ENCODE measurements at regions not wholly inside any gene's neighbourhood (a gene's known extent, or its start where the extent isn't known, plus 50 kb on each side); places are given as distances from the start of the nearest gene placed in this dataset.
A peak's percentile ranks its signal among the peaks of the same experiment; 100 is the strongest.

- TF ChIP-seq POLR2AphosphoS5 (IDR thresholded peaks at IDR 0.05; ENCODE audit: low read depth, low read length): no peak
- TF ChIP-seq, protein P1, sequence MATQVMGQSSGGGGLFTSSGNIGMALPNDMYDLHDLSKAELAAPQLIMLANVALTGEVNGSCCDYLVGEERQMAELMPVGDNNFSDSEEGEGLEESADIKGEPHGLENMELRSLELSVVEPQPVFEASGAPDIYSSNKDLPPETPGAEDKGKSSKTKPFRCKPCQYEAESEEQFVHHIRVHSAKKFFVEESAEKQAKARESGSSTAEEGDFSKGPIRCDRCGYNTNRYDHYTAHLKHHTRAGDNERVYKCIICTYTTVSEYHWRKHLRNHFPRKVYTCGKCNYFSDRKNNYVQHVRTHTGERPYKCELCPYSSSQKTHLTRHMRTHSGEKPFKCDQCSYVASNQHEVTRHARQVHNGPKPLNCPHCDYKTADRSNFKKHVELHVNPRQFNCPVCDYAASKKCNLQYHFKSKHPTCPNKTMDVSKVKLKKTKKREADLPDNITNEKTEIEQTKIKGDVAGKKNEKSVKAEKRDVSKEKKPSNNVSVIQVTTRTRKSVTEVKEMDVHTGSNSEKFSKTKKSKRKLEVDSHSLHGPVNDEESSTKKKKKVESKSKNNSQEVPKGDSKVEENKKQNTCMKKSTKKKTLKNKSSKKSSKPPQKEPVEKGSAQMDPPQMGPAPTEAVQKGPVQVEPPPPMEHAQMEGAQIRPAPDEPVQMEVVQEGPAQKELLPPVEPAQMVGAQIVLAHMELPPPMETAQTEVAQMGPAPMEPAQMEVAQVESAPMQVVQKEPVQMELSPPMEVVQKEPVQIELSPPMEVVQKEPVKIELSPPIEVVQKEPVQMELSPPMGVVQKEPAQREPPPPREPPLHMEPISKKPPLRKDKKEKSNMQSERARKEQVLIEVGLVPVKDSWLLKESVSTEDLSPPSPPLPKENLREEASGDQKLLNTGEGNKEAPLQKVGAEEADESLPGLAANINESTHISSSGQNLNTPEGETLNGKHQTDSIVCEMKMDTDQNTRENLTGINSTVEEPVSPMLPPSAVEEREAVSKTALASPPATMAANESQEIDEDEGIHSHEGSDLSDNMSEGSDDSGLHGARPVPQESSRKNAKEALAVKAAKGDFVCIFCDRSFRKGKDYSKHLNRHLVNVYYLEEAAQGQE (IDR thresholded peaks at IDR 0.05; ENCODE audit: insufficient read depth in 1 of 2, low read depth in 2 of 2, low read length in 1 of 2): no peak
- TF ChIP-seq, protein P2, sequence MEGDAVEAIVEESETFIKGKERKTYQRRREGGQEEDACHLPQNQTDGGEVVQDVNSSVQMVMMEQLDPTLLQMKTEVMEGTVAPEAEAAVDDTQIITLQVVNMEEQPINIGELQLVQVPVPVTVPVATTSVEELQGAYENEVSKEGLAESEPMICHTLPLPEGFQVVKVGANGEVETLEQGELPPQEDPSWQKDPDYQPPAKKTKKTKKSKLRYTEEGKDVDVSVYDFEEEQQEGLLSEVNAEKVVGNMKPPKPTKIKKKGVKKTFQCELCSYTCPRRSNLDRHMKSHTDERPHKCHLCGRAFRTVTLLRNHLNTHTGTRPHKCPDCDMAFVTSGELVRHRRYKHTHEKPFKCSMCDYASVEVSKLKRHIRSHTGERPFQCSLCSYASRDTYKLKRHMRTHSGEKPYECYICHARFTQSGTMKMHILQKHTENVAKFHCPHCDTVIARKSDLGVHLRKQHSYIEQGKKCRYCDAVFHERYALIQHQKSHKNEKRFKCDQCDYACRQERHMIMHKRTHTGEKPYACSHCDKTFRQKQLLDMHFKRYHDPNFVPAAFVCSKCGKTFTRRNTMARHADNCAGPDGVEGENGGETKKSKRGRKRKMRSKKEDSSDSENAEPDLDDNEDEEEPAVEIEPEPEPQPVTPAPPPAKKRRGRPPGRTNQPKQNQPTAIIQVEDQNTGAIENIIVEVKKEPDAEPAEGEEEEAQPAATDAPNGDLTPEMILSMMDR (IDR thresholded peaks at IDR 0.05): no peak
- no peak for ATAC-seq
- H3K4me1 ChIP-seq (ENCODE audit: control insufficient read depth, insufficient read depth, low read length): peaks cover 25% of the 10 kb centered on the region
- H3K4me3 ChIP-seq (ENCODE audit: low read depth in 2 of 2, low read length in 2 of 2): no peak overlapping the region
- no peaks in the 10 kb centered on the region for H3K36me3 ChIP-seq (ENCODE audit: control insufficient read depth, insufficient read depth, low read length)
- BruUV-seq (replicated peaks): no TSS peak
- peak overlapping the region; percentile 80 for H3K27ac ChIP-seq (ENCODE audit: low read length)
- CTCF ChIA-PET: no interaction called here
- no peaks in the 10 kb centered on the region for H3K27me3 ChIP-seq (ENCODE audit: control insufficient read depth, insufficient read depth, low read length)
- H3K9me3 ChIP-seq (ENCODE audit: control insufficient read depth, insufficient read depth, low read depth, low read length): peaks cover 16% of the 10 kb centered on the region; the same call in 1 of the 2 replicates
- intact Hi-C loops (cut with micrococcal nuclease; ENCODE audit: unreplicated experiment) (no loop called here), in situ Hi-C loops (cut with HindIII; ENCODE audit: low pct_unique_long_range_greater_than_20kb, low sequenced_read_pairs) (no loop called here)
- no peak for DNase-seq (ENCODE audit: low read depth, low spot score)
- POLR2A ChIA-PET: no interaction called here
Measured at GRCh38 chr7:32673275-32673983, 178.1 kb downstream of the AVL9 start.

DNA sequence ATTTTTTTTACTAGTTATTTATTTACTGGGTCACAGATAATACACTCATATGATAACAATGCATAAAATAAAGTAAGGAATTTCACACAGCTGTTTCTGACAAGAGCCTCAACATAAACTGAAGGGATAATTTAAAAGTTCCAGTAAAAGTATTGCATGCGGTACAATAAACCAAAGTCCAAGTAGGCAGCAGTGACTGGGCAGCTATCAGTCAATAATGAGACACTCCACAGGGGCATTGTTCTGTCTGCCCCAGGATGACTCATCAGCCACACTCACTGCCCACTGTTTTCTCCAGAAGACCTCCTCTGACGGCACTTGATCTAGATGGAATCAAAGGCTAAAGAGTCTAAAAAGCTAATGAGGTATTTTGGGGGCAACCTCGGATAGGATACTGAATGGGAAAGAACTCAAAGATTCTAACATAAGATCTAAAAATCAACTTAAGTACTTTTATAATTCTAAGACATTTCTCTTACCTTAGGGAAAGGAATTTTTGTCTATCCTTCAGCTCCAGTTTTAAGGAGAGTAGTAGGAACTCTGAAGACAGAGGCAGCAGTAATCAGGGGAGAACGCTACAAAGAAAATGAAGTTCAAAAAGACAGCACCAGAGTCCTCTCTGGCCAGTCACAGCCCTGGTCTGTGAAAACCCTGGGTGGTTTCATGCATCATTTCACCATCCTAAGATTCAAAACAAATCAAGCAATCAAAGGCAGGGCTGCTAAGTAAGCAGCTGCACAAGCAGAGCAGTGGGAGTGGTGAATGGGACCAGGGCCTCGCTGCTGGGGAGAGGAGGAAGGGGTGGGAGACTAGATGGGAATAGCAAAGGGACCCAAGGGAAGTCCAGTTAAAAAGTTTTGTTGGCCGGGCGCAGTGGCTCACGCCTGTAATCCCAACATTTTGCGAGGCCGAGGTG lies 175.1 kb downstream of the AVL9 start:
- no TSS peak for BruUV-seq (replicated peaks)
- TF ChIP-seq POLR2AphosphoS5 (IDR thresholded peaks at IDR 0.05; ENCODE audit: low read depth, low read length) (0 out of 2 replicates have a peak, but pooled peaks have one; percentile 51), TCF7L2 (IDR thresholded peaks at IDR 0.05; ENCODE audit: low read depth, low read length) (peak; percentile 66; the same call in 1 of the 2 replicates), SIN3A (IDR thresholded peaks at IDR 0.05; ENCODE audit: borderline replicate concordance, insufficient read depth, low read depth, low read length) (no peak)
- TF ChIP-seq, protein P1 (IDR thresholded peaks at IDR 0.05; ENCODE audit: insufficient read depth in 1 of 2, low read depth in 2 of 2, low read length in 1 of 2): no peak
- TF ChIP-seq, protein P2 (IDR thresholded peaks at IDR 0.05): no peak
- ATAC-seq: peak; percentile 84
- in situ Hi-C loops (cut with HindIII; ENCODE audit: low pct_unique_long_range_greater_than_20kb, low sequenced_read_pairs): no loop called here
- POLR2A ChIA-PET: no interaction called here
- Histone ChIP-seq H3K27ac (ENCODE audit: low read length) (peak overlapping the region; percentile 97), H3K36me3 (ENCODE audit: control insufficient read depth, insufficient read depth, low read length) (no peaks in the 10 kb centered on the region), H3K4me1 (ENCODE audit: control insufficient read depth, insufficient read depth, low read length) (peaks cover 28% of the 10 kb centered on the region), H3K9me3 (ENCODE audit: control insufficient read depth, insufficient read depth, low read depth, low read length) (peaks cover 19% of the 10 kb centered on the region; the same call in 1 of the 2 replicates), H3K27me3 (ENCODE audit: control insufficient read depth, insufficient read depth, low read length) (no peaks in the 10 kb centered on the region), H3K4me3 (ENCODE audit: low read depth in 2 of 2, low read length in 2 of 2) (peak overlapping the region in 1 of 2 experiments; percentile 17; a peak in 2 of 4 replicates)
- peak; percentile 73 for DNase-seq (ENCODE audit: low read depth, low spot score)
- CTCF ChIA-PET: no interaction called here
- intact Hi-C loops (cut with micrococcal nuclease; ENCODE audit: unreplicated experiment): no loop called here

Measured in Panc1 (cell line).